Astrocyte of the spinal cord (primary cell): ENCODE measurements at regions not wholly inside any gene's neighbourhood (a gene's known extent, or its start where the extent isn't known, plus 50 kb on each side); places are given as distances from the start of the nearest gene placed in this dataset.

ENCODE experiments used
- DNase-seq: peaks from one replicate; pipeline ENCODE4 v3.0.0; 2011; ENCODE audit warnings: low read depth, low spot score
- H3K4me3 ChIP-seq: 2 replicates; pipeline ENCODE4 v1.5.1; 2011; ENCODE audit warnings: low read depth, mild to moderate bottlenecking, low read length, moderate library complexity
- CTCF ChIP-seq: IDR thresholded peaks from 2 replicates; pipeline ENCODE4 v1.5.1; 2012; ENCODE audit warnings: low read depth, mild to moderate bottlenecking, low read length, inconsistent platforms
- in situ Hi-C: cut with HindIII; loops from 2 replicates; pipeline ENCODE4 v1.10.0; 2017; ENCODE audit warnings: low sequenced_read_pairs

DNA sequence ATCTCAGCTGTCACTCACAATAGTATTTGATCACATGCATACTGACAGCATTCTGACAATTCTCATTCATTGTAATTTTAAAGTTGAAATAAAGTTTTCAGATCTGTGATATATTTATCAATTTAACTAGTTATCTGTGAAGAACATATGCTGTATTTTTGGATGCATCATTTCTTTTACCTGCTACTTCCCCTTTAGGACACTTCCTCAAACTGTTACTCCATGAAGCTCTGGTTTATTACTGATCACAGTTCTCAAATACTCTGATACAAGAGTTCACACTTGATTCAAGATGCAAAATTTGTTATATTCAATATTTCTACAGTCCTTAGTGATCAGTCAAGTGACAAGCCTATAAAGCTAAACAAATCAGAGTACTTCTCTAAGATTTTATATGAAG lies 1655.2 kb downstream of the LRRC4C start:
- no peak for DNase-seq
- no peak overlapping the region for H3K4me3 ChIP-seq
- no peak for TF ChIP-seq CTCF
- in situ Hi-C loops = no loop called here

DNA sequence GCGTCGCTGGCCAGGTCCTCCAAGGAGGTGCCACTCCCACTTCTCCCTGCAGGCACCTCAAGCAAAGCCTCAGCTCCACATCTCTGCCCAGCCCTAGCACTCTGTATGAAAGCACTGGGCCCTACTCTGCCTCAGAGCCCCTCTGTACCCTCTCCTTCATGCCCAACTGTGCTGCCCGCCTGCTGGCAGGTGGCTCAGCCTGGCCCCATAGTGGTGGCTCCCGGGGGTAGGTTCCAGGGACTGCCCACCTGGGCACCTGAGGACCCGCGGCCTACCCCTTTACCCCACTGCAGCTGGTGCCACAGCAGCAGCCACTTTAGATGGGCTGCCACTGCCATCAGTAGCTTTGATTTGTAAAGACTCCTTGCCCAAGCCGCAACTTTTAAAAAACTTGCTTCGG lies 1672.8 kb downstream of the LRRC4C start:
- no peak for DNase-seq
- in situ Hi-C loops = no loop called here
- no peak for TF ChIP-seq CTCF

DNA sequence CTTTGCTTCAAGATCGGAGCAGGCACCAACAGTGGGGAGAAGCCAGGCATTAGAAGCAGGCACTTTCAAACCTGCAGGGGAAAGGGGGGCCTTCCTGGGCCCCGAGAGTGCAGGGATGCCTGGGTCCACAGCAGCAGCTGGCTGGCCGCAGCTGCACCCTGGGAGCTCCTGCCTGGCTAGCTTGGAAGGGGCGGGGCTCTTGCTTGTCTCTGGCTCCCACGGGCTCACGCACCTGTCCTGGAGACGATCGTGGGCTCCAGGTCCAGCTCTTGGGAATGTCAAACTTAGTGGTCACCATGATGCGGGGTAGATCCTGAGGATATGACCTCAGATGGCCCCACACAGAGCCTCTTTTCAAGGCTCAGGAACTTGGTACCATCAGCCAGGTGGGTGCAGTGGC lies 1673.2 kb downstream of the LRRC4C start:
- no peak for DNase-seq
- in situ Hi-C loops = no loop called here
- H3K4me3 ChIP-seq = no peak overlapping the region
- TF ChIP-seq CTCF = no peak

More for the DNA sequence above, 1672.8 kb downstream of the LRRC4C start:
- H3K4me3 ChIP-seq = no peak overlapping the region

DNA sequence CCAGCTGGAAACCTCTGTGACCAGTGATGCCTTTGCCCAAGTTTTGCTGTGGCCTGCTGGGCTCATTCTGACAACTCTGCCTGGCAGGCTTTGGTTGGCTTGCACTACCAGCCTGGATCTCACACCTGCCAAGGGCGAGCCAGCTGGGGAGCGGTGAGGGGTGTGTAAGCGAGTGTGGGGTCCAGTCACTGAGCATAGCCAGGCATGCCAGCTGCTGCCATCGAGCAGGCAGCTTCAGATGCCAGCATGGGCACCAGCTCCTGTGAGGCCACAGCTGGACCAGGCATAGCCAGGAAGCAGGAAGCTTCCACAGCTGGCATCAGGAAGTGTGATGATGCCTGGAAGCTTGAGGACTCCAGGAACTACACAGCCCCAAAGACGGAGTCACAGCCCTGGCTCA lies 1674.6 kb downstream of the LRRC4C start:
- in situ Hi-C loops = no loop called here
- no peak for DNase-seq
- TF ChIP-seq CTCF = no peak
- no peak overlapping the region for H3K4me3 ChIP-seq

DNA sequence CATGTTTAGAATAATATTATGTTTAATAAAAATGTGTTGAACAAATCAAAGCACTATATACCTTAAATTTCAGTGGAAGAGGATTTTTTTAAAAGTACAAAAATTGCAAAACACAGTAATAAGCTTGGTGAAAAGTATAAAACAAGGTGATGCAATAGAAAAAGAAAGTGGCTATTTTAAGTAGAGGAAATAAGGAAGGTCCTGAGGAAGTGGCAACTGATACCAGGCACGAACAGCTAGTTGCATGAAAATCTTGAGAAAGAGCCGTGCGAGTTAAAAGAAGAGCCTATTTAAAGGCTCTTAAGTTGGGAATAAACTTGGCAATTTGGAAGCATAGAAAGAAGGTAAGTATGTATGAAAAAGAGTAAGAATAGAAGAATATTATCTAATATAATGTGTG lies 1679.3 kb downstream of the LRRC4C start:
- H3K4me3 ChIP-seq = no peak overlapping the region
- no peak for TF ChIP-seq CTCF
- DNase-seq = no peak
- in situ Hi-C loops = no loop called here

DNA sequence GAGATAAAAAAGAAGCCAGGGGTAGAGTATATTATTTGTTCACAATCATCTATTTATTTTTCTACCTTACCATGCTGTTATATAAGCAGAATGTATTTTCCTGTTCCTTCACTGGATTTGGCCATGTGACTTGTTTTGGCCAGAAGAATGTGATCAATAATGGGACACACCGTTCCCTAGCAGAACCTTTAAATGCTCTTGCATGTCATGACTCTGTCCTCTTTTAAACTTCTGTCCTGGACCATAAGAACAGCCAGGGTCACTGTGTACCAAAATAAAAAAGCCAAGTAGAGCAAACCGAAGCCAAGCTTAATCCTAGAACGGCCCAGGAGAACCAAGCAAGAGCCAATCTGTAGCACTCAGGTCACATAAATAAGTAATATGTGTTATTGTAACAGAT lies 1682.4 kb downstream of the LRRC4C start:
- no peak overlapping the region for H3K4me3 ChIP-seq
- in situ Hi-C loops = no loop called here
- no peak for TF ChIP-seq CTCF
- no peak for DNase-seq

DNA sequence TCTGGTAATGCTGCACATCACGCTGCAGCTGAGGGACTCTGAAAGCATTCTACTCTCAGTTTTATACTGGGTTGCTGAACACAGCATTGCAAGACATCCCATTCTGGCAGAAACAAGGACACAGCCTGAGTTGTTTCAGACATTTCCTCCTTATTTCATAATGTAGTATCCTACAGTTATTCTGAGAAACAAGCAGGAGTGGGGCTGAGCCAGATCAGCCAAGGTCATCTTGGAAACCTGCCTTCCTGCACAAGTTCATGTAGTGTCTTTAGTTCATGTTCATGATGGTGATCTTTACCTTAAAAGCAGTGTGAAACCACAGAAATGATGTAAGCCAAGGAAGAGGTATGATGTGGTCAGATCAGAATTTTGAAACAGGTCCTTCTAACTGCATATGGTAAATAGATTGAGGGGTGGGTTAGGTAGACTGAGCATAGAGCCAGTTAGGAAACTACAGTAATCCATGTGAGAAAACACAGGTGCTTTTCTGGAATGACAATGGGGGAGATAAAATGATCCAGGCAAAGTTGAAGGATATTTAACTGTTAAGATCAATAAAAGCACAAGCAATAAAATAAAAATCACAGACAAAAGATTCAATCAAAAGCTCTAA lies 1686.8 kb downstream of the LRRC4C start:
- in situ Hi-C loops = no loop called here
- DNase-seq = no peak
- no peak for TF ChIP-seq CTCF

More for the DNA sequence above, 1686.8 kb downstream of the LRRC4C start:
- no peak overlapping the region for H3K4me3 ChIP-seq
